ENCODE measurements at regions not wholly inside any gene's neighbourhood (a gene's known extent, or its start where the extent isn't known, plus 50 kb on each side); places are given as distances from the start of the nearest gene placed in this dataset.

DNA sequence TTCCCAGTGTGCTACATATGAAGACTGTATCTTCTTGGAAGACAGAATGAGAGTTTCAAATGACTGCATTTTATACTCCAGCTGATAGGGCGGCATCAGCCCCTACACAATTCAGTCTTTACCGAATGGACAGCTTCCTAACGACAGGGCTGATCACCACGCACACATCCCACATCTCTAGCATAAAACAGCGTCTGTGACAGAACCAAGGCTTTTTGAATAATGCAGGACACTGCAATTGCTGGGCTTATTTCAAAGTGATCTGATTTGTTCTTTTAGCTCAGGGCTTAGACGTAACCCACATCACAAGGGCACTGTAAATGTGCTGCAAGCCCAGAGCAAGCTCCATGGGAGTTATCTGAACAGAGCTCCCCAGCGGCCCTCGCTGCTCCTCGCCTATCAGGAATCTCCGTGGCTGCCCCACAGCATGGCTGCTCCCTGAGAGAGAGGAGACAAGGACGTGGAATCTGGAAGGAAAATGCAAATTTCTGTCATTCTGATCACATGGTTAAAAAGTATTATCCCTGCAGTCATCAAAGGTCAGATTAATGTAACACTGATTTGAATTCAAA lies 158.5 kb upstream of the ALKAL2 start:
- ChIA-PET POLR2A (ENCODE audit: low non-redundant PET) (no interaction called here), CTCF (no interaction called here)
- H3K27ac ChIP-seq = no peak overlapping the region
- TF ChIP-seq, protein P1, sequence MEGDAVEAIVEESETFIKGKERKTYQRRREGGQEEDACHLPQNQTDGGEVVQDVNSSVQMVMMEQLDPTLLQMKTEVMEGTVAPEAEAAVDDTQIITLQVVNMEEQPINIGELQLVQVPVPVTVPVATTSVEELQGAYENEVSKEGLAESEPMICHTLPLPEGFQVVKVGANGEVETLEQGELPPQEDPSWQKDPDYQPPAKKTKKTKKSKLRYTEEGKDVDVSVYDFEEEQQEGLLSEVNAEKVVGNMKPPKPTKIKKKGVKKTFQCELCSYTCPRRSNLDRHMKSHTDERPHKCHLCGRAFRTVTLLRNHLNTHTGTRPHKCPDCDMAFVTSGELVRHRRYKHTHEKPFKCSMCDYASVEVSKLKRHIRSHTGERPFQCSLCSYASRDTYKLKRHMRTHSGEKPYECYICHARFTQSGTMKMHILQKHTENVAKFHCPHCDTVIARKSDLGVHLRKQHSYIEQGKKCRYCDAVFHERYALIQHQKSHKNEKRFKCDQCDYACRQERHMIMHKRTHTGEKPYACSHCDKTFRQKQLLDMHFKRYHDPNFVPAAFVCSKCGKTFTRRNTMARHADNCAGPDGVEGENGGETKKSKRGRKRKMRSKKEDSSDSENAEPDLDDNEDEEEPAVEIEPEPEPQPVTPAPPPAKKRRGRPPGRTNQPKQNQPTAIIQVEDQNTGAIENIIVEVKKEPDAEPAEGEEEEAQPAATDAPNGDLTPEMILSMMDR (conservative IDR thresholded peaks at IDR 0.05; ENCODE audit: low read depth) = no peak
- DNase-seq (ENCODE audit: low spot score) = no peak

DNA sequence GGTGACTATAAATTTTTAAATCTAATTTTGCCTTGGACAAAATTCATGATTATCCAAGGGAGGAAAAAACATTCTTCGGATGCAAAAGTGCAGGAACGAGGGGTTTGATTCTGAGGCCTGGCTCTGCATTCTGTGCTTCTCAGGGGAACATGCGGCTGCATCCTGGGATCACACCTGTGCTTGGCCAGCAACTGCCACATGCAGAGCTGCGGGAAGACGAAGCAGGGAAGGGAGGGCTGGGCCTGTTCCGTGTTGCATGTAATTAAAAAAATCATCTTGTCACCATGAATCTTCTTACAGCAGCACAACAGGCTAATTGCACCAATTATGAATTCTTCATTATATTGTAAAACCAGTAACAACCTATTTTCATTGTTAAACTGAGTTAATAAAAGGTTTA lies 158.0 kb upstream of the ALKAL2 start:
- TF ChIP-seq, protein P1 (conservative IDR thresholded peaks at IDR 0.05; ENCODE audit: low read depth) = no peak
- ChIA-PET CTCF (no interaction called here), POLR2A (ENCODE audit: low non-redundant PET) (no interaction called here)
- no peak overlapping the region for H3K27ac ChIP-seq
- DNase-seq (ENCODE audit: low spot score) = no peak

DNA sequence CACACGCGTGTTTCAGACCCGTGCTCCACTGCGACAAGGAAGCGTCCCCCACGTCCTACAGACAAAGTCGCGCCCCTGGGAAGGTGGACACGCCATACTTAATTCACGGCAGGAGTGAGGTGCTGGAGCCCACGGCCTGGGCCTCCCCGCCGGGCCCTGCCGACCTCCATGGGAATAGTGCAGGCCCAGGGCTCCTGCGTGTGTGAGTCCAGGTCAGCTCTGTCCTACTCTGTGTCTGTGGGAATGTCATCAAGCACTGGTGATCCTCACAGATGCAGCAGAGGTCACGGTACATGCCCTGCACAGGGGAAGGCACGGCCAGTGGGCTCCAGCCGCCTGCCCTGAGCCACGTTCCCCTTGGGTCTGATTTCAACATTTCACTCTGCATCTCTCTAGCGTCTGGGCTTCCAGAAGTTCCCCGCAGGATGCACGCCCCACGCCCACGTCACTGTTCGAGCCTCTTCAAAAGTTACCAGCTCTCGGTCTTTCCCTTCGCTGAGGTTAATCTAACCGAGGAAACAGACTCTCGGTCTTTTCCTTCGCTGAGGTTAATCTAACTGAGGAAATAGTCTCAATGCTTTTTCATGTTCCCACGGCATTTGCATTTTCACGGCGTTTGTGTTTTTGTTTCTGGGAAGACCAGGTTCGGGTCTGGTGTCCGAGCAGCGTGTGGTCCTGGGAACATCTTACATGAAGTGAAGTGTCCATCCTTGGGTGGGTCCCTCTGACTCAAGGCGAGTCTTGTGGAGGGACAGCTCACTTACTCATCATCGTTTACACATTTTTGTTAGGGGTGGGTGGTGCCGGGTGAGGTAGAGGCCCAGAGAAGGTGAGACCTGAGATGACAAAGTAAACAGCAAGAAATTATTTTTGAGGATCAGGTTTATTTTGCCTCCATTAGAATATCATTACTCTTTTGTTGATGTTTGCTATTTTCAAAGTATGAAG lies 157.3 kb upstream of the ALKAL2 start:
- H3K27ac ChIP-seq = no peak overlapping the region
- no peak for DNase-seq (ENCODE audit: low spot score)
- CTCF ChIA-PET = no interaction called here
- TF ChIP-seq, protein P1 (conservative IDR thresholded peaks at IDR 0.05; ENCODE audit: low read depth) = no peak
- POLR2A ChIA-PET (ENCODE audit: low non-redundant PET) = no interaction called here

DNA sequence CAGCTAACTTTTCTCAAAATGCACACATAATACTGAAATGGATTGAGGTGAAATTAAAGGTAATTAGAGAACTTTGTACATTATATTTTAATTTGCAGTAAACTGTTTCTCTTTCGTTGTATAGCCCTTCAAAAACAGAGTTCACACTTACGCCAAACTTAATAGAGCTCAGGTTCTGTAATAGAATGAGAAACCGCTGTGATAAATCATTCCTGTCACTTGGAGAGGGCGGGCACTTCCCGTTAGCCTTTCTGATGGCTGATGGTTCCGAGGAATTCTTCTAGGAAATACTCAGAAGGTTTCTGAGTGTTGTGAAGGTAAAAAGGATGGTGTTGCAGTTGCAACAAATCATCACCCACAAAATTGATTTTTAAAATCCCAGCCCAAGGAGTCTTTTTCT lies 155.8 kb upstream of the ALKAL2 start:
- POLR2A ChIA-PET (ENCODE audit: low non-redundant PET) = no interaction called here
- DNase-seq (ENCODE audit: low spot score) = no peak
- CTCF ChIA-PET = no interaction called here
- no peak overlapping the region for H3K27ac ChIP-seq
- TF ChIP-seq, protein P1 (conservative IDR thresholded peaks at IDR 0.05; ENCODE audit: low read depth) = no peak

DNA sequence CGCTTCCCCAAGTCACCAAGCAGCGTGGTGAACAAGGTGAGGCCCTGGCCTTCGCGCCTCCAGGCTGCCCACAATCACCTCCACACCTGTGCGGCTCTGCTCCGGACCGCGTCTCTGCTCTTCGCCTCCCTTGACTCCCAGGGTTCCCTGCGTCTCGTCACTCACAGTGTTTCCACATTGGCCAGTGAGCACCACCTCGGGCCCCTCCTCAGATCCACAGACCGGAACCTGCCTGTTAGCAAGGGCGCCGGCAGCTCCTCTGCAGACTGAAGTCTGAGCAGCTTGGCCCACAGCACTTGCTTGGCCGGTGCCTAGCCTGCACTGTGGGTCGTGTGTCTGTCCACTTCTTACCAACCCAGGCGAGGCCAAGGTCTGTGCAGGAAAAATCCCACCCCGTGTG lies 155.3 kb upstream of the ALKAL2 start:
- H3K27ac ChIP-seq = no peak overlapping the region
- TF ChIP-seq, protein P1 (conservative IDR thresholded peaks at IDR 0.05; ENCODE audit: low read depth) = no peak
- ChIA-PET POLR2A (ENCODE audit: low non-redundant PET) (no interaction called here), CTCF (no interaction called here)
- DNase-seq (ENCODE audit: low spot score) = no peak

DNA sequence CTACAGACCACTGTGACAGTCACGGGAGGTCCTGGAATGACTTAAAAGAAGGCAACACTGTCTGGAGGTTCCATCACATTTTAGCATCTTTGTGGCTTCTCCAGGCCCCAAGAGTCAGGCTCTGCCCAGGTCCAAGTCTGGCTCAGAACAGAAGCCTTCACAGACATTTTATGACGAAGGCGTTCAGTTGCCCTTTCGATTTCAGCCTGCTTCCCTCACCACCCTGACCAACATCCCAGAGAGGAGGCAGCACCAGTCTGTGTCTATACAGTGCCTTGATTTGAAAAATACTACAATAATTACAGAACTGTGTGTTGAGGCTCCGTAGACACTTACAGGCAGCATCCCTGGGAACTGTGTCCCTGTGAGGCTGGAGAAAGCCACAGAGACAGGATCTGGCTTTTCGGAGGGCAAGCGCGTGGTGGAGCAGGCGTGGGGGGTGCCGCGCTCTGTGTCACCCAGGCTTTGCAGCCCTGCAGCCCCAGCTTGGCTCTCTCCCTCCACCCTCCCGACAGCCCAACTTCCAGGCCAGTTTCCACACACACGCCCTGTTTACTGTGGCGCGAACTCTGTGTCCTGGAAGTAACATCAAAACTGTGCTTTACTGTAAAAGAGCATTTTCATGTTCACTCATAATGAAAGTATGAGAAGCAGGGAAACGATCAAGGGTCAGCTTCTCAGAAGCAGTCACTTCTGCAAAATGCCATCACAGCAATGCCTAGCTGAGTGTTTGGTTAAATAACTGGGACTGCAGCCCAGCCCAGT lies 153.5 kb upstream of the ALKAL2 start:
- ChIA-PET POLR2A (ENCODE audit: low non-redundant PET) (no interaction called here), CTCF (no interaction called here)
- TF ChIP-seq, protein P1 (conservative IDR thresholded peaks at IDR 0.05; ENCODE audit: low read depth) = no peak
- no peak for DNase-seq (ENCODE audit: low spot score)
- H3K27ac ChIP-seq = no peak overlapping the region
